BLaER1 (cell line): ENCODE measurements at regions not wholly inside any gene's neighbourhood (a gene's known extent, or its start where the extent isn't known, plus 50 kb on each side); places are given as distances from the start of the nearest gene placed in this dataset.

Source experiments
- H3K27ac ChIP-seq: shearing (Covaris generic); formaldehyde crosslinking; 2 replicates; pipeline ENCODE4 v1.8.1; 2022
- H3K27me3 ChIP-seq: shearing (Covaris generic); formaldehyde crosslinking; 2 replicates; pipeline ENCODE4 v1.8.1; 2022
- H3K36me3 ChIP-seq: shearing (Covaris generic); formaldehyde crosslinking; 2 replicates; pipeline ENCODE4 v1.8.1; 2022
- H3K4me1 ChIP-seq: shearing (Covaris generic); formaldehyde crosslinking; 2 replicates; pipeline ENCODE4 v1.8.1; 2022
- H3K4me2 ChIP-seq: shearing (Covaris generic); formaldehyde crosslinking; 2 replicates; pipeline ENCODE4 v1.8.1; 2022
- H3K4me3 ChIP-seq: shearing (Covaris generic); formaldehyde crosslinking; 2 replicates; pipeline ENCODE4 v1.8.1; 2022
- H3K9ac ChIP-seq: shearing (Covaris generic); formaldehyde crosslinking; 2 replicates; pipeline ENCODE4 v1.8.1; 2022
- H3K9me3 ChIP-seq: shearing (Covaris generic); formaldehyde crosslinking; 2 replicates; pipeline ENCODE4 v1.8.1; 2022
- H4K20me1 ChIP-seq: shearing (Covaris generic); formaldehyde crosslinking; 2 replicates; pipeline ENCODE4 v1.8.1; 2022
- Cebpa-rat ChIP-seq: shearing (Covaris generic); IDR thresholded peaks from 2 replicates; pipeline ENCODE4 v1.8.1; 2022

GRCh38 chr19:46546194-46546896, 50.7 kb upstream of the PNMA8B start:
- peak overlapping the region; percentile 2; the same call in 1 of the 2 replicates for H3K4me2 ChIP-seq
- no peak overlapping the region for H3K9ac ChIP-seq
- peaks cover 43% of the 10 kb centered on the region for H3K9me3 ChIP-seq
- no peak overlapping the region for H3K4me3 ChIP-seq
- peaks cover 9% of the 10 kb centered on the region for H3K4me1 ChIP-seq
- peak; percentile 99 for TF ChIP-seq Cebpa-rat
- no peaks in the 10 kb centered on the region for H3K36me3 ChIP-seq
- no peaks in the 10 kb centered on the region for H3K27me3 ChIP-seq
- no peaks in the 10 kb centered on the region for H4K20me1 ChIP-seq
- no peak overlapping the region for H3K27ac ChIP-seq

GRCh38 chr19:46550684-46551083, 50.4 kb upstream of the CALM3 start:
- no peaks in the 10 kb centered on the region for H3K27me3 ChIP-seq
- H3K9me3 ChIP-seq, result peaks cover 63% of the 10 kb centered on the region
- no peaks in the 10 kb centered on the region for H4K20me1 ChIP-seq
- no peak overlapping the region for H3K27ac ChIP-seq
- no peak overlapping the region for H3K4me2 ChIP-seq
- no peak for TF ChIP-seq Cebpa-rat
- no peaks in the 10 kb centered on the region for H3K36me3 ChIP-seq
- H3K4me3 ChIP-seq, result no peak overlapping the region
- H3K4me1 ChIP-seq, result peaks cover 9% of the 10 kb centered on the region
- no peak overlapping the region for H3K9ac ChIP-seq

GRCh38 chr19:46551164-46551563, 50.0 kb upstream of the CALM3 start:
- Histone ChIP-seq H3K27me3 (no peaks in the 10 kb centered on the region), H3K9me3 (peaks cover 68% of the 10 kb centered on the region), H3K4me1 (peaks cover 8% of the 10 kb centered on the region), H3K4me3 (no peak overlapping the region), H3K9ac (no peak overlapping the region), H4K20me1 (no peaks in the 10 kb centered on the region), H3K36me3 (no peaks in the 10 kb centered on the region), H3K4me2 (no peak overlapping the region), H3K27ac (no peak overlapping the region)
- no peak for TF ChIP-seq Cebpa-rat
